A549 (cell line): ENCODE measurements at regions not wholly inside any gene's neighbourhood (a gene's known extent, or its start where the extent isn't known, plus 50 kb on each side); places are given as distances from the start of the nearest gene placed in this dataset.

ENCODE experiments used
- ESRRA ChIP-seq: fragments of 150-350 bp; IDR thresholded peaks from 2 replicates; pipeline ENCODE4 v1.6.1; 2014; ENCODE audit warnings: mild to moderate bottlenecking, low read length, borderline replicate concordance
- JUN ChIP-seq, 2 experiments: fragments of >200 bp; sonication (Bioruptor Twin); formaldehyde crosslinking; IDR thresholded peaks; 2 replicates in 1 of 2; 3 replicates in 1 of 2; pipeline ENCODE4 v1.6.1; 2016 to 2017
- MYC ChIP-seq: IDR thresholded peaks from 2 replicates; pipeline ENCODE4 v1.6.1; 2012; ENCODE audit warnings: mild to moderate bottlenecking, inconsistent platforms, low read length, improper control_type of control experiment, borderline replicate concordance
- NR3C1 ChIP-seq: fragments of >200 bp; sonication (Bioruptor Twin); formaldehyde crosslinking; IDR thresholded peaks from 3 replicates; pipeline ENCODE4 v1.6.1; 2017
- POLR2A ChIP-seq: IDR thresholded peaks from 2 replicates; pipeline ENCODE4 v1.6.1; 2012; ENCODE audit warnings: mild to moderate bottlenecking, low read length
- RAD21 ChIP-seq, 2 experiments: fragments of >200 bp in 1 of 2; sonication (Bioruptor Twin) in 1 of 2; formaldehyde crosslinking in 1 of 2; IDR thresholded peaks in 1 of 2; conservative IDR thresholded peaks in 1 of 2; 2 replicates in 1 of 2; 3 replicates in 1 of 2; pipeline ENCODE4 v1.6.1; 2012 to 2018; ENCODE audit warnings: inconsistent platforms in 1 of 2
- RARB ChIP-seq: fragments of 250-450 bp; sonication (Bioruptor Pico); IDR thresholded peaks from 2 replicates; pipeline ENCODE4 v1.8.0; 2021; ENCODE audit warnings: mild to moderate bottlenecking, moderate library complexity
- RNF2 ChIP-seq: fragments of 200-600 bp; sonication (generic); IDR thresholded peaks from 2 replicates; pipeline ENCODE4 v1.6.1; 2016; ENCODE audit warnings: low read depth, mild to moderate bottlenecking, antibody characterized with exemption, moderate library complexity, borderline replicate concordance
- ZFP36 ChIP-seq: fragments of 450-650 bp; IDR thresholded peaks from 2 replicates; pipeline ENCODE4 v1.6.1; 2014; ENCODE audit warnings: borderline replicate concordance; ENCODE audit not compliant: partially characterized antibody
- TF ChIP-seq, protein P1 (sequence below): fragments of >200 bp; sonication (Bioruptor Twin); formaldehyde crosslinking; IDR thresholded peaks from 3 replicates; pipeline ENCODE4 v1.5.1; 2016
- TF ChIP-seq, protein P2 (sequence below): IDR thresholded peaks from 2 replicates; pipeline ENCODE4 v1.6.1; 2012
- TF ChIP-seq, protein P3 (sequence below): IDR thresholded peaks from 2 replicates; pipeline ENCODE4 v1.6.1; 2012
- TF ChIP-seq, protein P4 (sequence below): fragments of 450-650 bp; IDR thresholded peaks from 2 replicates; pipeline ENCODE4 v1.6.1; 2014; ENCODE audit warnings: antibody characterized with exemption

DNA sequence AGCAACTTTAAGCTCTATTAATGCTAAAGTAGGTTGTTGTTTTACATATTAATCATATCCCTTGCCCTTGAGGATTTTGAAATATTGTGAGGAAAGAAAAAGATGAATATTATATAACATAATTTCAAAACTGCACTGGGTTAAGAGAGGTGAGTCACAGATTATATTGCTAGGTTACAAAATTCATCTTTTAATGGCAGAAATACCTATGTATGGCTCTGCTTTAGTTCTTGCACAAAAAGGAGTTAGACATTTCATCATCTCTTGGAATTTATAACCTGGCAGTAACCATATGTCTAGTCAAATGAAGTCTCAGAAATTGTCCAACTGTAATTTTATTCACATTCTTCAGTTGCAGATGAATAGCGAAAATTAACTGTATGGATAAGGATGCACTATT, 2041.1 kb downstream of the OLFM4 start:
- no peak for TF ChIP-seq NR3C1
- TF ChIP-seq, protein P1, sequence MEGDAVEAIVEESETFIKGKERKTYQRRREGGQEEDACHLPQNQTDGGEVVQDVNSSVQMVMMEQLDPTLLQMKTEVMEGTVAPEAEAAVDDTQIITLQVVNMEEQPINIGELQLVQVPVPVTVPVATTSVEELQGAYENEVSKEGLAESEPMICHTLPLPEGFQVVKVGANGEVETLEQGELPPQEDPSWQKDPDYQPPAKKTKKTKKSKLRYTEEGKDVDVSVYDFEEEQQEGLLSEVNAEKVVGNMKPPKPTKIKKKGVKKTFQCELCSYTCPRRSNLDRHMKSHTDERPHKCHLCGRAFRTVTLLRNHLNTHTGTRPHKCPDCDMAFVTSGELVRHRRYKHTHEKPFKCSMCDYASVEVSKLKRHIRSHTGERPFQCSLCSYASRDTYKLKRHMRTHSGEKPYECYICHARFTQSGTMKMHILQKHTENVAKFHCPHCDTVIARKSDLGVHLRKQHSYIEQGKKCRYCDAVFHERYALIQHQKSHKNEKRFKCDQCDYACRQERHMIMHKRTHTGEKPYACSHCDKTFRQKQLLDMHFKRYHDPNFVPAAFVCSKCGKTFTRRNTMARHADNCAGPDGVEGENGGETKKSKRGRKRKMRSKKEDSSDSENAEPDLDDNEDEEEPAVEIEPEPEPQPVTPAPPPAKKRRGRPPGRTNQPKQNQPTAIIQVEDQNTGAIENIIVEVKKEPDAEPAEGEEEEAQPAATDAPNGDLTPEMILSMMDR, result no peak
- TF ChIP-seq RAD21 (conservative IDR thresholded peaks at IDR 0.05 in 1 of 2, IDR thresholded peaks at IDR 0.05 in 1 of 2), result no peak
- TF ChIP-seq RNF2, result no peak
- TF ChIP-seq RARB, result no peak
- TF ChIP-seq, protein P2, sequence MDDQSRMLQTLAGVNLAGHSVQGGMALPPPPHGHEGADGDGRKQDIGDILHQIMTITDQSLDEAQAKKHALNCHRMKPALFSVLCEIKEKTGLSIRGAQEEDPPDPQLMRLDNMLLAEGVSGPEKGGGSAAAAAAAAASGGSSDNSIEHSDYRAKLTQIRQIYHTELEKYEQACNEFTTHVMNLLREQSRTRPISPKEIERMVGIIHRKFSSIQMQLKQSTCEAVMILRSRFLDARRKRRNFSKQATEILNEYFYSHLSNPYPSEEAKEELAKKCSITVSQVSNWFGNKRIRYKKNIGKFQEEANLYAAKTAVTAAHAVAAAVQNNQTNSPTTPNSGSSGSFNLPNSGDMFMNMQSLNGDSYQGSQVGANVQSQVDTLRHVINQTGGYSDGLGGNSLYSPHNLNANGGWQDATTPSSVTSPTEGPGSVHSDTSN, result no peak
- TF ChIP-seq ESRRA, result no peak
- TF ChIP-seq ZFP36, result no peak
- no peak for TF ChIP-seq JUN (IDR thresholded peaks at IDR 0.05)
- TF ChIP-seq, protein P3, sequence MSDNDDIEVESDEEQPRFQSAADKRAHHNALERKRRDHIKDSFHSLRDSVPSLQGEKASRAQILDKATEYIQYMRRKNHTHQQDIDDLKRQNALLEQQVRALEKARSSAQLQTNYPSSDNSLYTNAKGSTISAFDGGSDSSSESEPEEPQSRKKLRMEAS, result no peak
- TF ChIP-seq POLR2A, result no peak
- no peak for TF ChIP-seq MYC
- TF ChIP-seq, protein P4, sequence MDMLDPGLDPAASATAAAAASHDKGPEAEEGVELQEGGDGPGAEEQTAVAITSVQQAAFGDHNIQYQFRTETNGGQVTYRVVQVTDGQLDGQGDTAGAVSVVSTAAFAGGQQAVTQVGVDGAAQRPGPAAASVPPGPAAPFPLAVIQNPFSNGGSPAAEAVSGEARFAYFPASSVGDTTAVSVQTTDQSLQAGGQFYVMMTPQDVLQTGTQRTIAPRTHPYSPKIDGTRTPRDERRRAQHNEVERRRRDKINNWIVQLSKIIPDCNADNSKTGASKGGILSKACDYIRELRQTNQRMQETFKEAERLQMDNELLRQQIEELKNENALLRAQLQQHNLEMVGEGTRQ, result no peak
